ENCODE measurements at regions not wholly inside any gene's neighbourhood (a gene's known extent, or its start where the extent isn't known, plus 50 kb on each side); places are given as distances from the start of the nearest gene placed in this dataset.
"Not testable (repeated sequence)": the region's sequence is repeated elsewhere in the genome, so short reads cannot be mapped to it uniquely, and the experiment has no call there.

DNA sequence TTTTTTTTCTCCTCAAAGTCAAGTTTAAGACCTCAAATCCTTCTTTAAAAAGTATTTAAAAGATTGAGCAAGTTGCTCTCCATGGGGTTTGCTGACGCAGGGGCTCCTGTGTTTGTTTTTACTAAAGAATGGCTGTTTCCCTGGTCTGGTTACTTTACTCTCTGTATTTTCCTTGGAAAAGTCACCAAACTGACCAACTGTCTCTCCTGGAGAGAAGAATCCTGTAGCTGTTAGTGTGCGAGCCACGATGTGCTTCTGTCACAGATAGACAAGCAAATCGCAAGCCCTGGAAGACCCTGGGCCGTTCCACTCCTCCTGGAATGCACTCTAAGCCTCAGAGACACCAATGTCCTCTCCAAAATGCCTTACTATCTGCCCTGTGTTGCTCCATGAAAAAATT is 212.1 kb downstream of the CHIC2 start:
- DNase-seq (ENCODE audit: low read depth) = no peak
- TF ChIP-seq, protein P1, sequence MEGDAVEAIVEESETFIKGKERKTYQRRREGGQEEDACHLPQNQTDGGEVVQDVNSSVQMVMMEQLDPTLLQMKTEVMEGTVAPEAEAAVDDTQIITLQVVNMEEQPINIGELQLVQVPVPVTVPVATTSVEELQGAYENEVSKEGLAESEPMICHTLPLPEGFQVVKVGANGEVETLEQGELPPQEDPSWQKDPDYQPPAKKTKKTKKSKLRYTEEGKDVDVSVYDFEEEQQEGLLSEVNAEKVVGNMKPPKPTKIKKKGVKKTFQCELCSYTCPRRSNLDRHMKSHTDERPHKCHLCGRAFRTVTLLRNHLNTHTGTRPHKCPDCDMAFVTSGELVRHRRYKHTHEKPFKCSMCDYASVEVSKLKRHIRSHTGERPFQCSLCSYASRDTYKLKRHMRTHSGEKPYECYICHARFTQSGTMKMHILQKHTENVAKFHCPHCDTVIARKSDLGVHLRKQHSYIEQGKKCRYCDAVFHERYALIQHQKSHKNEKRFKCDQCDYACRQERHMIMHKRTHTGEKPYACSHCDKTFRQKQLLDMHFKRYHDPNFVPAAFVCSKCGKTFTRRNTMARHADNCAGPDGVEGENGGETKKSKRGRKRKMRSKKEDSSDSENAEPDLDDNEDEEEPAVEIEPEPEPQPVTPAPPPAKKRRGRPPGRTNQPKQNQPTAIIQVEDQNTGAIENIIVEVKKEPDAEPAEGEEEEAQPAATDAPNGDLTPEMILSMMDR (IDR thresholded peaks at IDR 0.05; ENCODE audit: control insufficient read depth, extremely low read depth, insufficient read depth) = no peak
- no peak overlapping the region for H3K4me3 ChIP-seq (ENCODE audit: low read depth, low read length)

DNA sequence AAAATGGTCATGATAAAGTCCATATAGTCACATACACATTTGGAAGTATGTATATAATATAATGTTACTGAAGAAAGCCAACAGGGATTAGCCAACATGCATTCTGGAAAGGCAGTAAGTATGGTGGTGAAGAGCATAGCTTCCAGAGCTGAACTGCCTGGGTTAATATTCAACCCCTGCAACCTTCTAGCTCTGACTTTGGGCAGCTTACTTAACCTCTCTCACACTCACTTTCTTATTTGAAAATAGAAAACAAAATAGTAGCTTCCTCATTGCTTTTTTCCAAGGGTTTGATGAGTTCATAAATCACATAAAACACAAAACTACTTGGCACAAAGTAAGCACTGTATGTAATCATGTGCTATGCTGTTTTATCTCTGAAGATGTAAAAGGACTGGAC is 216.4 kb downstream of the CHIC2 start:
- peak; percentile 17 for DNase-seq (ENCODE audit: low read depth)
- TF ChIP-seq, protein P1 (IDR thresholded peaks at IDR 0.05; ENCODE audit: control insufficient read depth, extremely low read depth, insufficient read depth) = no peak
- no peak overlapping the region for H3K4me3 ChIP-seq (ENCODE audit: low read depth, low read length)

DNA sequence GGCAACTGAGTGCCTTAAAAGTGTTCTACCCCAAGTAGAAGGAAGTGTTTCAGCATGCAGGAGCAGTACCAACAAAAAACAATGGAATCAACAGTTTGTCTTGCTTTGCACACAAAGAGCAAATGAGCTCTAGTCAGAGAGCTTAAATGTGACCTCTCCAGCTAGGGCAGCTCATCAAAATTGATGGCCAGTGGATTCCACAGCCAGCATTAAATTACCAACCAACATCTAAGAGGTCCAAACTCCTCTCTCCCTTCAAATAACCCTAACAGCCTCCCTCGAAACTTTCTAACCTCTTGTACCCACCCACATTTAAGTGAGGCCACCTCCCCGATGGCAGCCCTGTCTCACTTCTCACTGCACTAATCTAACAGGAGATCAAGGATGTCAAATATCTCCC is 219.9 kb downstream of the CHIC2 start:
- H3K4me3 ChIP-seq (ENCODE audit: low read depth, low read length) = no peak overlapping the region
- TF ChIP-seq, protein P1 (IDR thresholded peaks at IDR 0.05; ENCODE audit: control insufficient read depth, extremely low read depth, insufficient read depth) = no peak
- DNase-seq (ENCODE audit: low read depth) = no peak

DNA sequence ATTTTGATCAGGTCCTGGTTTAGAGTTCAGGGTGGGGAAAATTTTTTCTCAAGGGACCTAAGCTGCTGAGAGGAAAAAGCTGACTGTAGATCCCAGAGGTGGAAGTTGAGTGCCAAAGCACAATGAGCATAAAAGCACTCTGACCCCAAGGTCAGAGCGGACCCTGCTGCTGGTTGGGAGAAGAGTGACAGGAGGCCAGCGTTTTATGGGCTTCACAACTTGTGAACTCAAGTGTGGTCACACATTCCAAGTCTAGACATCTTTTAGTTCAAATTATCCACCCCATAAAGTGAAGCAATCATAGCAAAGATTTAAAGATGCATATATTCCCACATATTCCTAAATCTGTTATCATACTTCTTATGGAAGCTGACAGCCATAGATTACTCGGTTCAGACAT is 220.3 kb downstream of the CHIC2 start:
- DNase-seq (ENCODE audit: low read depth) = no peak
- TF ChIP-seq, protein P1 (IDR thresholded peaks at IDR 0.05; ENCODE audit: control insufficient read depth, extremely low read depth, insufficient read depth) = no peak
- H3K4me3 ChIP-seq (ENCODE audit: low read depth, low read length) = no peak overlapping the region

DNA sequence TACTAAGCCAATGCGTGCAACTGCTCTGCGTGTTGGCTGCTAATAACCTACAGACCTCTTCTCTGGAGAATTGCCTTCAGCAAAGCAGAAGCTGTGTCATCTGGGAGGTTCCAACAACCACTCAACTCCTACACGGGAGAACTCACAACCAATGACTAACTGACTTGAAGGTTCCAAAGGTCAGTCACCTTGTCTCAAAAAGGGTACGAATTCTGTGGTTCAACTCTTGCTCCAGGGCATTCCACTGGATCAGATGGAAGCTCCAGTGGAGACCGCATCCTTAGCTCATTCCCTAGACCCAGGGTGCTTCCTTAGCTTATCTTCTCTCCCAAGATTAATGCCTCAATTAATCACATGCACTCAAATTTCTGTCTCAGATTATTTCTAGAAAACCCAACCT is 222.7 kb downstream of the CHIC2 start:
- DNase-seq (ENCODE audit: low read depth) = no peak
- TF ChIP-seq, protein P1 (IDR thresholded peaks at IDR 0.05; ENCODE audit: control insufficient read depth, extremely low read depth, insufficient read depth) = no peak
- H3K4me3 ChIP-seq (ENCODE audit: low read depth, low read length) = no peak overlapping the region

DNA sequence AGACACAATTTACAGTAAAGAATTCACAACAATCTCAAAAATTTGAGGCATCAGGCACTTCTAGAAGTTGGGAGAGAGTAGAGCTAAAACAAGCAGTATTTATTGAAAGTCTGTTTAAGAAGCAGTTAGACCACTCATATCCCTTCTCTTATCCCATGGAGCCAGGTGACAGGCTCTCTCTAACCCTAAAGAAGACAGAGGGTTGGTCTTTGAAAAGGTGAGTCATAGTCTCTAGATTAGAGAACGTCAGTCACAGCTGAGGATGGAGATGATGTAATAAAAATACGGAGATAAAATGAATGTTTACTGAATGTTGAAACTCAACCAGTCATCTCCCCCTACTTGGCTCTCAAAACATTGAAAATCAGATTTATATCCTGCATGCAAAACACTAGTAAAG is 223.8 kb downstream of the CHIC2 start:
- TF ChIP-seq, protein P1 (IDR thresholded peaks at IDR 0.05; ENCODE audit: control insufficient read depth, extremely low read depth, insufficient read depth) = no peak
- no peak overlapping the region for H3K4me3 ChIP-seq (ENCODE audit: low read depth, low read length)
- DNase-seq (ENCODE audit: low read depth) = no peak

DNA sequence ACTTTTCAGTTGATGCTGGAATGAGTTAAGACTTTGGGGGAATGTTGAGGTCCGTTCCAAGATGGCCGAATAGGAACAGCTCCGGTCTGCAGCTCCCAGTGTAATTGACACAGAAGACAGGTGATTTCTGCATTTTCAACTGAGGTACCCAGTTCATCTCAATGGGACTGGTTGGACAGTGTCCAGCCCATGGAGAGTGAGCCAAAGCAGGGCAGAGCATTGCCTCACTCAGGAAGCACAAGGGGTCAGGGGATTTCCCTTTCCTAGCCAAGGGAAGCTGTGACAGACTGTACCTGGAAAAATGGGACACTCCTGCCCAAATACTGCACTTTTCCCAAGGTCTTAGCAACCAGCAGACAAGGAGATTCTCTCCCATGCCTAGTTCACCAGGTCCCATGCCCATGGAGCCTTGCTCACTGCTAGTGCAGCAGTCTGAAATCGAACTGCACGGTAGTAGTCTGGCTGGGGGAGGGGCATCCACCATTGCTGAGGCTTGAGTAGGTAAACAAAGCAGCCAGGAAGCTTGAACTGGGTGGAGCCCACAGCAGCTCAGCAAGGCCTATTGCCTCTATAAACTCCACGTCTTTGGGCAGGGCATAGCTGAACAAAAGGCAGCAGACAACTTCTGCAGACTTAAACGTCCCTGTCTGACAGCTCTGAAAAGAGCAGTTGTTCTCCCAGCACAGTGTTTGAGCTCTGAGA is 231.0 kb downstream of the CHIC2 start:
- H3K4me3 ChIP-seq (ENCODE audit: low read depth, low read length); DNase-seq (ENCODE audit: low read depth): not testable (repeated sequence)
